ENCODE measurements at regions not wholly inside any gene's neighbourhood (a gene's known extent, or its start where the extent isn't known, plus 50 kb on each side); places are given as distances from the start of the nearest gene placed in this dataset.

- TF ChIP-seq CTCF (IDR thresholded peaks at IDR 0.05): no peak
- no peak for TF ChIP-seq POLR2A (IDR thresholded peaks at IDR 0.05)
Observed at GRCh38 chr5:72659726-72660125, 152.5 kb upstream of the ZNF366 start.

Data from right lobe of liver (tissue), 4 donors.